HG03342 (cell line): ENCODE measurements at regions not wholly inside any gene's neighbourhood (a gene's known extent, or its start where the extent isn't known, plus 50 kb on each side); places are given as distances from the start of the nearest gene placed in this dataset.
"Not testable (repeated sequence)": the region's sequence is repeated elsewhere in the genome, so short reads cannot be mapped to it uniquely, and the experiment has no call there.

ENCODE experiments used
- ATAC-seq: cut with Tn5 transposase; IDR thresholded peaks from one replicate; pipeline ENCODE4 v1.9.1; 2021; ENCODE audit warnings: mild to moderate bottlenecking, moderate library complexity; ENCODE audit not compliant: unreplicated experiment

GRCh38 chr4:180962268-180962667 is 1280.9 kb upstream of the TENM3 start:
- ATAC-seq, result no peak

GRCh38 chr4:180966312-180966711 is 1276.9 kb upstream of the TENM3 start:
- no peak for ATAC-seq

GRCh38 chr4:180967936-180968335 is 1275.3 kb upstream of the TENM3 start:
- no peak for ATAC-seq

- ATAC-seq, result no peak
These were observed 1269.3 kb upstream of the TENM3 start for GRCh38 chr4:180973894-180974293.

- no peak for ATAC-seq
These were observed 1252.3 kb upstream of the TENM3 start for GRCh38 chr4:180990931-180991330.

GRCh38 chr4:180993244-180993836 is 1249.9 kb upstream of the TENM3 start:
- no peak for ATAC-seq

GRCh38 chr4:180994722-180995121 is 1248.5 kb upstream of the TENM3 start:
- no peak for ATAC-seq

GRCh38 chr4:180999217-180999616 is 1244.0 kb upstream of the TENM3 start:
- no peak for ATAC-seq

- no peak for ATAC-seq
These were observed 1239.1 kb upstream of the TENM3 start for GRCh38 chr4:181004056-181004455.

- no peak for ATAC-seq
These were observed 1236.5 kb upstream of the TENM3 start for GRCh38 chr4:181006499-181007260.

- no peak for ATAC-seq
These were observed 1235.5 kb upstream of the TENM3 start for GRCh38 chr4:181007751-181008150.

- ATAC-seq, result no peak
These were observed 1235.0 kb upstream of the TENM3 start for GRCh38 chr4:181008164-181008563.

GRCh38 chr4:181013162-181013561 is 1230.0 kb upstream of the TENM3 start:
- ATAC-seq, result no peak

- ATAC-seq, result no peak
These were observed 1226.2 kb upstream of the TENM3 start for GRCh38 chr4:181017038-181017437.

GRCh38 chr4:181018472-181018871 is 1224.7 kb upstream of the TENM3 start:
- ATAC-seq, result no peak

- no peak for ATAC-seq
These were observed 1224.3 kb upstream of the TENM3 start for GRCh38 chr4:181018913-181019312.

GRCh38 chr4:181020456-181020855 is 1222.7 kb upstream of the TENM3 start:
- ATAC-seq, result no peak

GRCh38 chr4:181021213-181021612 is 1222.0 kb upstream of the TENM3 start:
- ATAC-seq, result no peak

GRCh38 chr4:181030135-181030921 is 1212.9 kb upstream of the TENM3 start:
- not testable (repeated sequence) for ATAC-seq

GRCh38 chr4:181030961-181031360 is 1212.2 kb upstream of the TENM3 start:
- no peak for ATAC-seq

GRCh38 chr4:181043486-181043885 is 1199.7 kb upstream of the TENM3 start:
- ATAC-seq, result no peak

GRCh38 chr4:181046809-181047208 is 1196.4 kb upstream of the TENM3 start:
- ATAC-seq, result no peak
